ENCODE measurements at regions not wholly inside any gene's neighbourhood (a gene's known extent, or its start where the extent isn't known, plus 50 kb on each side); places are given as distances from the start of the nearest gene placed in this dataset.
A peak's percentile ranks its signal among the peaks of the same experiment; 100 is the strongest.
"Not testable (repeated sequence)": the region's sequence is repeated elsewhere in the genome, so short reads cannot be mapped to it uniquely, and the experiment has no call there.

- no peak for DNase-seq (ENCODE audit: low spot score)
Observed at GRCh38 chr9:2395814-2396612, 225.6 kb upstream of the VLDLR start.

- no peak for DNase-seq (ENCODE audit: low spot score)
Observed at GRCh38 chr9:2396622-2397285, 224.8 kb upstream of the VLDLR start.

- not testable (repeated sequence) for DNase-seq (ENCODE audit: low spot score)
Observed at GRCh38 chr9:2397875-2398274, 223.7 kb upstream of the VLDLR start.

- not testable (repeated sequence) for DNase-seq (ENCODE audit: low spot score)
Observed at GRCh38 chr9:2401746-2402145, 219.8 kb upstream of the VLDLR start.

GRCh38 chr9:2403701-2404100 is 217.9 kb upstream of the VLDLR start:
- DNase-seq (ENCODE audit: low spot score): no peak

- DNase-seq (ENCODE audit: low spot score): no peak
Observed at GRCh38 chr9:2406252-2406651, 215.3 kb upstream of the VLDLR start.

GRCh38 chr9:2407450-2407849 is 214.1 kb upstream of the VLDLR start:
- no peak for DNase-seq (ENCODE audit: low spot score)

GRCh38 chr9:2411459-2412215 is 209.9 kb upstream of the VLDLR start:
- DNase-seq (ENCODE audit: low spot score): peak; percentile 9

- no peak for DNase-seq (ENCODE audit: low spot score)
Observed at GRCh38 chr9:2413160-2413805, 208.3 kb upstream of the VLDLR start.

- no peak for DNase-seq (ENCODE audit: low spot score)
Observed at GRCh38 chr9:2414465-2414864, 207.1 kb upstream of the VLDLR start.

GRCh38 chr9:2415326-2415725 is 206.3 kb upstream of the VLDLR start:
- no peak for DNase-seq (ENCODE audit: low spot score)

GRCh38 chr9:2417730-2418129 is 203.9 kb upstream of the VLDLR start:
- DNase-seq (ENCODE audit: low spot score): no peak

- DNase-seq (ENCODE audit: low spot score): no peak
Observed at GRCh38 chr9:2418619-2419018, 203.0 kb upstream of the VLDLR start.

GRCh38 chr9:2419347-2419746 is 202.2 kb upstream of the VLDLR start:
- no peak for DNase-seq (ENCODE audit: low spot score)

- DNase-seq (ENCODE audit: low spot score): no peak
Observed at GRCh38 chr9:2420543-2420942, 201.0 kb upstream of the VLDLR start.

- DNase-seq (ENCODE audit: low spot score): no peak
Observed at GRCh38 chr9:2424619-2425033, 197.0 kb upstream of the VLDLR start.

- no peak for DNase-seq (ENCODE audit: low spot score)
Observed at GRCh38 chr9:2425676-2426075, 195.9 kb upstream of the VLDLR start.

GRCh38 chr9:2427120-2427891 is 194.3 kb upstream of the VLDLR start:
- DNase-seq (ENCODE audit: low spot score): no peak

- no peak for DNase-seq (ENCODE audit: low spot score)
Observed at GRCh38 chr9:2439957-2440356, 181.6 kb upstream of the VLDLR start.

GRCh38 chr9:2443933-2444332 is 177.7 kb upstream of the VLDLR start:
- DNase-seq (ENCODE audit: low spot score): not testable (repeated sequence)

GRCh38 chr9:2448193-2448738 is 173.3 kb upstream of the VLDLR start:
- no peak for DNase-seq (ENCODE audit: low spot score)
